K562 (cell line): ENCODE measurements at regions not wholly inside any gene's neighbourhood (a gene's known extent, or its start where the extent isn't known, plus 50 kb on each side); places are given as distances from the start of the nearest gene placed in this dataset.

Experiments used
- ATAC-seq: fragments of 200-7000 bp; cut with Tn5 transposase; 3 replicates; pipeline ENCODE4 v1.9.1; 2020; ENCODE audit warnings: moderate library complexity
- BruUV-seq: library from RNA; stranded (reverse); fragments of 400-500 nt; replicated peaks from 2 replicates; lab custom pipeline; 2021; lab: Mats Ljungman, UMichigan
- CTCF ChIA-PET: fragments of 300-600 bp; formaldehyde crosslinking; extraction: SDS; loops from one replicate; lab custom pipeline; 2021; ENCODE audit warnings: low intra/inter-chr PET ratio; lab: Yijun Ruan, JAX
- POLR2A ChIA-PET: fragments of 300-600, 350-650 bp; sonication (Branson Sonifier 250); formaldehyde crosslinking; extraction: SDS; loops from one replicate; lab custom pipeline; 2021; ENCODE audit warnings: antibody characterized with exemption, inconsistent platforms; lab: Yijun Ruan, JAX
- DNase-seq, 4 experiments: peaks; one replicate each; pipeline versions ENCODE4 v3.0.0 to v3.0.0-alpha.2; 2011 to 2018; ENCODE audit warnings: low spot score in 3 of 4, mixed read lengths in 3 of 4; ENCODE audit errors: extremely low read depth in 1 of 4
- FAIRE-seq: peaks from 2 replicates; lab custom pipeline; 2011; peaks lifted over from hg19 to GRCh38; lab: Jason Lieb, UNC
- H2AFZ ChIP-seq: 2 replicates; pipeline ENCODE4 v1.6.0; 2011; ENCODE audit warnings: low read depth, low read length, control low read depth, inconsistent platforms
- H3K27ac ChIP-seq: fragments of 200-600 bp; 3 replicates; pipeline ENCODE4 v1.8.0; 2011; ENCODE audit warnings: low read depth, mild to moderate bottlenecking, control low read depth, inconsistent platforms, low read length, moderate library complexity, mixed read lengths; ENCODE audit errors: extremely low read depth
- H3K27me3 ChIP-seq, 2 experiments: fragments of 300-600 bp in 1 of 2; 2 replicates in 1 of 2; 3 replicates in 1 of 2; pipeline versions ENCODE4 v1.6.0 to v1.8.0; 2011; ENCODE audit warnings: inconsistent platforms in 2 of 2, low read length in 2 of 2, mild to moderate bottlenecking in 1 of 2, mixed read lengths in 1 of 2, moderate library complexity in 1 of 2; ENCODE audit not compliant: control insufficient read depth in 2 of 2, insufficient read depth in 2 of 2
- H3K36me3 ChIP-seq: fragments of 300-600 bp; 3 replicates; pipeline ENCODE4 v1.8.0; 2011; ENCODE audit warnings: mild to moderate bottlenecking, low read length, inconsistent platforms; ENCODE audit not compliant: control insufficient read depth, insufficient read depth
- H3K4me1 ChIP-seq, 2 experiments: fragments of 200-600 bp in 1 of 2; replicated peaks in 1 of 2; 2 replicates in 1 of 2; 3 replicates in 1 of 2; pipeline versions ENCODE4 v1.5.1 to v1.8.0; 2011; ENCODE audit warnings: inconsistent platforms in 2 of 2, low read length in 2 of 2, mild to moderate bottlenecking in 1 of 2, mixed read lengths in 1 of 2, moderate library complexity in 1 of 2; ENCODE audit not compliant: control insufficient read depth in 2 of 2, insufficient read depth in 2 of 2
- H3K4me2 ChIP-seq: 2 replicates; pipeline ENCODE4 v1.6.1; 2011; ENCODE audit warnings: low read length, control low read depth, inconsistent platforms, mixed read lengths; ENCODE audit not compliant: insufficient read depth
- H3K4me3 ChIP-seq: fragments of 200-600 bp; sonication (generic), shearing (Covaris generic); 2 replicates; pipeline ENCODE4 v1.5.1; 2016; ENCODE audit warnings: control low read depth, inconsistent platforms
- H3K79me2 ChIP-seq: fragments of 200-600 bp; 3 replicates; pipeline ENCODE4 v1.8.0; 2011; ENCODE audit warnings: low read length, inconsistent platforms; ENCODE audit not compliant: control insufficient read depth, insufficient read depth
- H3K9ac ChIP-seq, 2 experiments: 2 replicates each; pipeline versions ENCODE4 v1.6.0 to v1.6.1; 2011; ENCODE audit warnings: low read depth in 2 of 2, low read length in 2 of 2, control low read depth in 1 of 2, inconsistent platforms in 1 of 2, mild to moderate bottlenecking in 1 of 2, mixed read lengths in 1 of 2; ENCODE audit not compliant: insufficient read depth in 1 of 2
- H3K9me1 ChIP-seq: one replicate; pipeline ENCODE4 v1.6.0; 2011; ENCODE audit warnings: inconsistent platforms, mild to moderate bottlenecking, low read length, moderate library complexity; ENCODE audit not compliant: control insufficient read depth, insufficient read depth
- H3K9me3 ChIP-seq: replicated peaks from 2 replicates; pipeline ENCODE4 v1.5.1; 2011; ENCODE audit warnings: low read depth, low read length, inconsistent platforms; ENCODE audit not compliant: control insufficient read depth, insufficient read depth
- H4K20me1 ChIP-seq: replicated peaks from 2 replicates; pipeline ENCODE4 v1.6.1; 2011; ENCODE audit warnings: low read length, inconsistent platforms, mixed read lengths; ENCODE audit not compliant: control insufficient read depth, insufficient read depth
- BRCA1 ChIP-seq, 2 experiments: fragments of 450-650 bp in 1 of 2; sonication (generic) in 1 of 2; formaldehyde crosslinking in 1 of 2; IDR thresholded peaks; 2 replicates each; pipeline versions ENCODE4 v1.5.0 to v1.6.1; 2017 to 2020; ENCODE audit warnings: mild to moderate bottlenecking in 1 of 2, missing genetic modification reagents in 1 of 2
- CAMTA2 ChIP-seq: fragments of 250-450 bp; sonication (Bioruptor Pico); conservative IDR thresholded peaks from 2 replicates; pipeline ENCODE4 v1.5.1; 2022
- CCAR2 ChIP-seq: fragments of 200-400 bp; formaldehyde crosslinking; IDR thresholded peaks from 2 replicates; pipeline ENCODE4 v1.6.1; 2017; ENCODE audit warnings: mild to moderate bottlenecking, low read depth, low read length
- ESRRB ChIP-seq: fragments of 250-450 bp; sonication (Bioruptor Pico); IDR thresholded peaks from 2 replicates; pipeline ENCODE4 v1.5.0; 2020; ENCODE audit warnings: mild to moderate bottlenecking, moderate library complexity, borderline replicate concordance
- FOXA1 ChIP-seq: fragments of 450-650 bp; IDR thresholded peaks from 2 replicates; pipeline ENCODE4 v1.6.1; 2016; ENCODE audit warnings: mild to moderate bottlenecking, borderline replicate concordance
- FOXA3 ChIP-seq, 2 experiments: fragments of 450-650 bp in 1 of 2; sonication (generic) in 1 of 2; formaldehyde crosslinking; IDR thresholded peaks in 1 of 2; conservative IDR thresholded peaks in 1 of 2; 2 replicates each; pipeline versions ENCODE4 v1.4.0 to v1.8.0; 2020 to 2022; ENCODE audit warnings: mild to moderate bottlenecking in 2 of 2, missing genetic modification reagents in 1 of 2
- FOXM1 ChIP-seq, 2 experiments: fragments of 450-650 bp in 1 of 2; sonication (generic) in 1 of 2; formaldehyde crosslinking in 1 of 2; IDR thresholded peaks; 2 replicates each; pipeline versions ENCODE4 v1.6.1 to v1.9.0; 2017 to 2022; ENCODE audit warnings: low read depth in 2 of 2, mild to moderate bottlenecking in 2 of 2, missing genetic modification reagents in 1 of 2, moderate library complexity in 1 of 2
- HINFP ChIP-seq: fragments of 450-650 bp; conservative IDR thresholded peaks from 2 replicates; pipeline ENCODE4 v1.6.1; 2016; ENCODE audit warnings: missing genetic modification characterization, low read depth, mild to moderate bottlenecking, control low read depth, missing compliant biosample characterization
- LEF1 ChIP-seq: fragments of 450-650 bp; IDR thresholded peaks from 2 replicates; pipeline ENCODE4 v1.6.1; 2016; ENCODE audit warnings: mild to moderate bottlenecking
- NBN ChIP-seq: fragments of 450-650 bp; IDR thresholded peaks from 2 replicates; pipeline ENCODE4 v1.6.1; 2016; ENCODE audit warnings: low read depth, mild to moderate bottlenecking
- NFXL1 ChIP-seq: fragments of 450-650 bp; formaldehyde crosslinking; IDR thresholded peaks from 2 replicates; pipeline ENCODE4 v1.4.0; 2021; ENCODE audit warnings: mild to moderate bottlenecking
- RBM15 ChIP-seq: fragments of 200-400 bp; formaldehyde crosslinking; IDR thresholded peaks from 2 replicates; pipeline ENCODE4 v1.6.1; 2018; ENCODE audit warnings: mild to moderate bottlenecking, low read length, moderate library complexity; ENCODE audit not compliant: insufficient read depth
- SMARCE1 ChIP-seq: fragments of 450-650 bp; IDR thresholded peaks from 2 replicates; pipeline ENCODE4 v1.7.1; 2016; ENCODE audit warnings: mild to moderate bottlenecking
- TFE3 ChIP-seq: fragments of 450-650 bp; formaldehyde crosslinking; IDR thresholded peaks from 2 replicates; pipeline ENCODE4 v1.4.0; 2020; ENCODE audit warnings: mild to moderate bottlenecking, mixed read lengths
- ZNF354B ChIP-seq: fragments of 250-450 bp; sonication (Bioruptor Pico); IDR thresholded peaks from 2 replicates; pipeline ENCODE4 v1.4.0; 2020
- in situ Hi-C: fragments of 300-500 bp; cut with MboI; formaldehyde crosslinking; loops from 4 replicates; pipeline ENCODE4 v1.15.0; 2018; ENCODE audit warnings: inconsistent platforms, mixed read lengths
- intact Hi-C: fragments of 100-400 bp; cut with micrococcal nuclease; formaldehyde crosslinking; loops from 2 replicates; pipeline ENCODE4 v1.14.2; 2022

- Histone ChIP-seq H3K4me2 (no peak overlapping the region), H3K79me2 (no peaks in the 10 kb centered on the region), H2AFZ (no peak overlapping the region), H3K9me1 (no peaks in the 10 kb centered on the region), H3K27ac (no peak overlapping the region), H3K36me3 (no peaks in the 10 kb centered on the region), H3K4me3 (no peak overlapping the region), H3K27me3 (no peaks in the 10 kb centered on the region), H3K9me3 (no peaks in the 10 kb centered on the region), H4K20me1 (no peaks in the 10 kb centered on the region), H3K4me1 (no peaks in the 10 kb centered on the region), H3K9ac (no peak overlapping the region)
- TF ChIP-seq NFXL1 (CRISPR knock-in tag) (no peak), ESRRB (CRISPR knock-in tag) (no peak), LEF1 (no peak), CAMTA2 (no peak), FOXA3 (CRISPR knock-in tag; conservative IDR thresholded peaks at IDR 0.05 in 1 of 2, IDR thresholded peaks at IDR 0.05 in 1 of 2) (no peak), NBN (no peak), BRCA1 (IDR thresholded peaks at IDR 0.05) (no peak), BRCA1 (CRISPR knock-in tag; IDR thresholded peaks at IDR 0.05) (no peak), ZNF354B (CRISPR knock-in tag) (no peak), FOXA1 (no peak), TFE3 (no peak), SMARCE1 (no peak), FOXM1 (IDR thresholded peaks at IDR 0.05; ENCODE audit: low read depth) (no peak), FOXM1 (CRISPR knock-in tag; IDR thresholded peaks at IDR 0.05; ENCODE audit: low read depth) (no peak), HINFP (tag) (no peak), CCAR2 (no peak), RBM15 (no peak)
- POLR2A ChIA-PET, result no interaction called here
- intact Hi-C loops (no loop called here), in situ Hi-C loops (no loop called here)
- BruUV-seq, result no TSS peak
- CTCF ChIA-PET, result no interaction called here
- ATAC-seq, result no peak
- no peak for FAIRE-seq
- no peak for DNase-seq
Observed at GRCh38 chr2:126042089-126042488, 613.9 kb upstream of the GYPC start.
